GM18519 (cell line): ENCODE measurements at regions not wholly inside any gene's neighbourhood (a gene's known extent, or its start where the extent isn't known, plus 50 kb on each side); places are given as distances from the start of the nearest gene placed in this dataset.
A peak's percentile ranks its signal among the peaks of the same experiment; 100 is the strongest.

Experiments used
- ATAC-seq: cut with Tn5 transposase; IDR thresholded peaks from one replicate; pipeline ENCODE4 v1.9.1; 2021; ENCODE audit warnings: mild to moderate bottlenecking, moderate library complexity; ENCODE audit not compliant: unreplicated experiment, low FRiP score

GRCh38 chr12:126889501-126889900 is 1377.5 kb upstream of the TMEM132C start:
- ATAC-seq = no peak

GRCh38 chr12:126890097-126890496 is 1376.9 kb upstream of the TMEM132C start:
- ATAC-seq = no peak

- no peak for ATAC-seq
Observed at GRCh38 chr12:126891789-126892188, 1375.2 kb upstream of the TMEM132C start.

GRCh38 chr12:126895951-126896913 is 1370.7 kb upstream of the TMEM132C start:
- ATAC-seq = no peak

- ATAC-seq = no peak
Observed at GRCh38 chr12:126897102-126897501, 1369.9 kb upstream of the TMEM132C start.

- no peak for ATAC-seq
Observed at GRCh38 chr12:126897778-126898177, 1369.2 kb upstream of the TMEM132C start.

GRCh38 chr12:126898562-126898961 is 1368.4 kb upstream of the TMEM132C start:
- no peak for ATAC-seq

GRCh38 chr12:126899926-126900792 is 1366.8 kb upstream of the TMEM132C start:
- no peak for ATAC-seq

- ATAC-seq = no peak
Observed at GRCh38 chr12:126903027-126903876, 1363.7 kb upstream of the TMEM132C start.

GRCh38 chr12:126905752-126906151 is 1361.2 kb upstream of the TMEM132C start:
- no peak for ATAC-seq

- ATAC-seq = no peak
Observed at GRCh38 chr12:126907900-126908764, 1358.8 kb upstream of the TMEM132C start.

GRCh38 chr12:126908765-126909142 is 1358.2 kb upstream of the TMEM132C start:
- no peak for ATAC-seq

- ATAC-seq = no peak
Observed at GRCh38 chr12:126910570-126910969, 1356.4 kb upstream of the TMEM132C start.

- no peak for ATAC-seq
Observed at GRCh38 chr12:126912111-126912510, 1354.9 kb upstream of the TMEM132C start.

GRCh38 chr12:126914170-126914793 is 1352.7 kb upstream of the TMEM132C start:
- ATAC-seq = no peak

GRCh38 chr12:126915309-126915708 is 1351.7 kb upstream of the TMEM132C start:
- ATAC-seq = no peak

GRCh38 chr12:126926023-126926594 is 1340.9 kb upstream of the TMEM132C start:
- peak; percentile 45 for ATAC-seq

GRCh38 chr12:126930234-126930633 is 1336.7 kb upstream of the TMEM132C start:
- no peak for ATAC-seq

GRCh38 chr12:126932156-126932555 is 1334.8 kb upstream of the TMEM132C start:
- ATAC-seq = no peak
